HL-60 (cell line): ENCODE measurements at regions not wholly inside any gene's neighbourhood (a gene's known extent, or its start where the extent isn't known, plus 50 kb on each side); places are given as distances from the start of the nearest gene placed in this dataset.

Experiments used
- DNase-seq, 2 experiments: peaks; one replicate each; pipeline ENCODE4 v3.0.0-alpha.2; 2010 to 2020; ENCODE audit warnings: low read depth in 1 of 2, low spot score in 1 of 2
- H3K27ac ChIP-seq: fragments of 250-450 bp; sonication (Bioruptor Pico); replicated peaks from 2 replicates; pipeline ENCODE4 v1.5.1; 2020; ENCODE audit warnings: mild to moderate bottlenecking, moderate library complexity
- H3K27me3 ChIP-seq: fragments of 250-450 bp; sonication (Bioruptor Pico); 2 replicates; pipeline ENCODE4 v1.5.1; 2021; ENCODE audit warnings: mild to moderate bottlenecking, moderate library complexity; ENCODE audit not compliant: insufficient read depth, poor library complexity, severe bottlenecking
- H3K4me3 ChIP-seq: replicated peaks from 2 replicates; pipeline ENCODE4 v1.5.1; 2011; ENCODE audit warnings: mild to moderate bottlenecking, control low read depth, low read length; ENCODE audit not compliant: insufficient read depth
- GABPA ChIP-seq: IDR thresholded peaks from 2 replicates; pipeline ENCODE4 v1.6.1; 2012; ENCODE audit warnings: low read depth
- POLR2AphosphoS5 ChIP-seq: IDR thresholded peaks from 2 replicates; pipeline ENCODE4 v1.6.1; 2012; ENCODE audit warnings: low read depth
- SPI1 ChIP-seq: IDR thresholded peaks from 2 replicates; pipeline ENCODE4 v1.6.1; 2012; ENCODE audit warnings: low read depth, mild to moderate bottlenecking, borderline replicate concordance
- TF ChIP-seq, protein P1 (sequence below): IDR thresholded peaks from 2 replicates; pipeline ENCODE4 v1.6.1; 2012; ENCODE audit warnings: low read depth; ENCODE audit not compliant: insufficient replicate concordance
- TF ChIP-seq, protein P2 (sequence below): IDR thresholded peaks from one replicate; pipeline ENCODE4 v1.5.1; 2011; ENCODE audit warnings: low read length, control low read depth, inconsistent platforms; ENCODE audit not compliant: insufficient read depth

GRCh38 chr2:9791711-9792110 is 51.6 kb upstream of the TAF1B start:
- H3K27ac ChIP-seq = no peak overlapping the region
- H3K4me3 ChIP-seq = no peak overlapping the region
- DNase-seq = no peak
- TF ChIP-seq, protein P1, sequence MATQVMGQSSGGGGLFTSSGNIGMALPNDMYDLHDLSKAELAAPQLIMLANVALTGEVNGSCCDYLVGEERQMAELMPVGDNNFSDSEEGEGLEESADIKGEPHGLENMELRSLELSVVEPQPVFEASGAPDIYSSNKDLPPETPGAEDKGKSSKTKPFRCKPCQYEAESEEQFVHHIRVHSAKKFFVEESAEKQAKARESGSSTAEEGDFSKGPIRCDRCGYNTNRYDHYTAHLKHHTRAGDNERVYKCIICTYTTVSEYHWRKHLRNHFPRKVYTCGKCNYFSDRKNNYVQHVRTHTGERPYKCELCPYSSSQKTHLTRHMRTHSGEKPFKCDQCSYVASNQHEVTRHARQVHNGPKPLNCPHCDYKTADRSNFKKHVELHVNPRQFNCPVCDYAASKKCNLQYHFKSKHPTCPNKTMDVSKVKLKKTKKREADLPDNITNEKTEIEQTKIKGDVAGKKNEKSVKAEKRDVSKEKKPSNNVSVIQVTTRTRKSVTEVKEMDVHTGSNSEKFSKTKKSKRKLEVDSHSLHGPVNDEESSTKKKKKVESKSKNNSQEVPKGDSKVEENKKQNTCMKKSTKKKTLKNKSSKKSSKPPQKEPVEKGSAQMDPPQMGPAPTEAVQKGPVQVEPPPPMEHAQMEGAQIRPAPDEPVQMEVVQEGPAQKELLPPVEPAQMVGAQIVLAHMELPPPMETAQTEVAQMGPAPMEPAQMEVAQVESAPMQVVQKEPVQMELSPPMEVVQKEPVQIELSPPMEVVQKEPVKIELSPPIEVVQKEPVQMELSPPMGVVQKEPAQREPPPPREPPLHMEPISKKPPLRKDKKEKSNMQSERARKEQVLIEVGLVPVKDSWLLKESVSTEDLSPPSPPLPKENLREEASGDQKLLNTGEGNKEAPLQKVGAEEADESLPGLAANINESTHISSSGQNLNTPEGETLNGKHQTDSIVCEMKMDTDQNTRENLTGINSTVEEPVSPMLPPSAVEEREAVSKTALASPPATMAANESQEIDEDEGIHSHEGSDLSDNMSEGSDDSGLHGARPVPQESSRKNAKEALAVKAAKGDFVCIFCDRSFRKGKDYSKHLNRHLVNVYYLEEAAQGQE = no peak
- H3K27me3 ChIP-seq = no peaks in the 10 kb centered on the region

GRCh38 chr2:9793156-9793917 is 49.9 kb upstream of the TAF1B start:
- H3K27me3 ChIP-seq = no peaks in the 10 kb centered on the region
- no peak overlapping the region for H3K27ac ChIP-seq
- TF ChIP-seq, protein P1 = no peak
- TF ChIP-seq GABPA = no peak
- TF ChIP-seq, protein P2, sequence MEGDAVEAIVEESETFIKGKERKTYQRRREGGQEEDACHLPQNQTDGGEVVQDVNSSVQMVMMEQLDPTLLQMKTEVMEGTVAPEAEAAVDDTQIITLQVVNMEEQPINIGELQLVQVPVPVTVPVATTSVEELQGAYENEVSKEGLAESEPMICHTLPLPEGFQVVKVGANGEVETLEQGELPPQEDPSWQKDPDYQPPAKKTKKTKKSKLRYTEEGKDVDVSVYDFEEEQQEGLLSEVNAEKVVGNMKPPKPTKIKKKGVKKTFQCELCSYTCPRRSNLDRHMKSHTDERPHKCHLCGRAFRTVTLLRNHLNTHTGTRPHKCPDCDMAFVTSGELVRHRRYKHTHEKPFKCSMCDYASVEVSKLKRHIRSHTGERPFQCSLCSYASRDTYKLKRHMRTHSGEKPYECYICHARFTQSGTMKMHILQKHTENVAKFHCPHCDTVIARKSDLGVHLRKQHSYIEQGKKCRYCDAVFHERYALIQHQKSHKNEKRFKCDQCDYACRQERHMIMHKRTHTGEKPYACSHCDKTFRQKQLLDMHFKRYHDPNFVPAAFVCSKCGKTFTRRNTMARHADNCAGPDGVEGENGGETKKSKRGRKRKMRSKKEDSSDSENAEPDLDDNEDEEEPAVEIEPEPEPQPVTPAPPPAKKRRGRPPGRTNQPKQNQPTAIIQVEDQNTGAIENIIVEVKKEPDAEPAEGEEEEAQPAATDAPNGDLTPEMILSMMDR = no peak
- no peak for TF ChIP-seq SPI1
- TF ChIP-seq POLR2AphosphoS5 = no peak
- DNase-seq = no peak
- H3K4me3 ChIP-seq = no peak overlapping the region
